Activated CD4-positive, alpha-beta T cell treated with anti-CD3 and anti-CD28 coated beads, Interleukin-2, amount 50 U/mL, for 1 hour (primary cell): ENCODE measurements at regions not wholly inside any gene's neighbourhood (a gene's known extent, or its start where the extent isn't known, plus 50 kb on each side); places are given as distances from the start of the nearest gene placed in this dataset.
"Not testable (repeated sequence)": the region's sequence is repeated elsewhere in the genome, so short reads cannot be mapped to it uniquely, and the experiment has no call there.

Experiments used
- DNase-seq: peaks from one replicate; pipeline ENCODE4 v3.0.0-alpha.2; 2020

DNA sequence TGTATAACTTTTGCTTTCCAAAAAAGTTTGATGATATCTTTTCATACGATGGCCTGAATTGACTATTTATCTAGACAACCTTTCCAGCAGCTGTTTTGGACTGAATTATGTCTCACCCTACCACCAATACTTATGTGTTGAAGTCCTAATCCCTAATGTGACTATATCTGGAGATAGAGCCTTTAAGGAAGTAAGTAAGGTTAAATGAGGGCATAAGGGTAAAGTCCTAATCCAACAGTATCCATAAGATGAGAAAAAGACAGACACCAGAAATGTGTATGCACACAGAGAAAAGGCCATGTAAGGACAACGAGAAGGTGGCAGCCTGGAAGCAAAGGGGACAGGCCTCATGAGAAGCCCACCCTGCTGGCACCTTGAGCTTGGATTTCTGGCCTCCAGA, 86.6 kb upstream of the PPARGC1A start:
- no peak for DNase-seq

DNA sequence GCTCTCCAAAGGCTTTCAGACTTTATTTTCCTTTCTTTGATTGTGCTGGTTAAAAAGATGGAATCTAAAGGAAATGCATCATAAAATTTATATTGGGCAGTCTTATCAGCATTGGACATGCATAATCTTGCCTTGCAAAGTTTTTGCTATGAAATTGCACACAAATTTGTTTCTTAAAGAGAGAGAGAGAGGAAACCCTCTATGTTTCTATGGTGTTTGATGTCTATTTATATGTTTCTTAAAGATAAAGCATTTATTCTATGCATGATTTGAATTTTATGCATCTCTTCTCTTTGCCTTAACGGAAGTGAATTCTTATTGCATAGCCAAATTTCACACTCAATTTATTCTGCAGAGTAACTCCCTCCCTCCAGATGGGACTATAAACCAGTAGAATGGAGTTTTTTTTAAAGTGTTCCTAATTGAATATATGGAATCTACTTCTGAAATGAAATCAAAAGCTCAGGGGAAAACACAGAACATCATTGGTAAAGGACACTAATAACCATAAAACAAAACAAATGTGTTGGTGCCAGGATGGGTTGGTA, 83.5 kb upstream of the PPARGC1A start:
- no peak for DNase-seq

DNA sequence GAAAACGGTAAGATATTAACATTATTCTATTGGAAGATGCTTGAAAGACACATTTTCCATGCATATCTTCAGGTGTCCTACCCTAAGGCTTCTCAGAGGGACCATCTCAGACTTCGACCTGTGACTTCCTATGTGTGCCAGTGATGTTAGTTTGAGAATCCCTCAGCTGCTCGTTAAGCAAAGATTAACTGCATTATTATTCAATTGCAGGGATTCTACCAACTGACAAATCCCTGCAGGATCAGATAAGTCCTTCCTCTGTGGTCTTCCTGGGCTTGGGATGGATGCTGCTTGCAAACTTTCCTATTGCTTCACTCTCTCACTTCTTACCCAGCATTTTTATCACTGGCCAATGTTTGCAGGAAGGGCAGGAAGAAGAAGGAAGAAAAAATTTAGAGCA, 83.0 kb upstream of the PPARGC1A start:
- no peak for DNase-seq

DNA sequence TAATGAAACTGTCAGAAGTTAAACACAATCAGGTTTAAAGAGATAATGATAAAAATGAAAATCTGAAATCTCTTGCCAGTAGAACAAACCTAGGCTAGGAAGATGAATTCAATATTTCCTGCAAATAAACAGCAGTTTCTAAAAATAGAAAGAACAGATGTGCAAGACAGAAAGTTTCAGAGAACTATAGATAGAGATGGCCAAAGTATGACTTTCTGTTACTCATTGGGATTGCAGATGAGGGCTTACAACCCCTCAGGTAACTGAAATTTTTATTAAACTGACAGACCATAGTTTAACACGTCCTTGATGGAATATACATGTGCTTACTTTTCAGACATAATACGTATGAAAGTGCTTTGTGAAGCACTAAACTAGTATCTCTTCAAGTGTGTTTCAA, 82.3 kb upstream of the PPARGC1A start:
- no peak for DNase-seq

DNA sequence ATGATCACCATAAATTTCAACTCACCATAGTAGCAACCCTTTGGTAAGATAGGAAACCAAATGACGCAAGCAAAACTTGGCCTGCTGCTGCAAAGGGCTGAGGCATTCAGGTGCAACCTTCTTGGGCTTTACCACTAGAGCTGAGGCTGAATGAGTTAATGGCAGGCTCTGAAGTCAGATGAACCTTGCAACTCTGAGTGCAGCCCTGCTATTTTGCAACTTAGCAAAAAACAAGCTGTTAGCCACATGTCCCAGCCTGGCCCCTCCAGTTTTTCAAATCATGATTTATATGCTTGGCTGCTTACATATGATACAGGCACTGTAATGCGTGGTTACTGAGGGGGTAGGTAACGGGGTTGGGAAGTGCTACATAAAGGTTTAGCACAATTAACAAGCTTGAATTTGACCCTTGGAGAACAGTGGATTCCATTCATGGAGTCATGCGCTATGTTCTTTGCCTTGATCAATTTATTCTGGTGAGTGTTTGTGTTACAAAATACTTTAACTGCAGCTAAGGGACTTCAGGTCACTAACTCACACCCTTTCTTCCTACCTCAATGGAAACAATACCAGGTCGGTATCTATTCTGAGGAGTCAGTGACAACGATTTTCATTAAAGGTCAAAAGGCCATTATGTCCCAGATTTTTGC, 80.5 kb upstream of the PPARGC1A start:
- DNase-seq, result no peak

DNA sequence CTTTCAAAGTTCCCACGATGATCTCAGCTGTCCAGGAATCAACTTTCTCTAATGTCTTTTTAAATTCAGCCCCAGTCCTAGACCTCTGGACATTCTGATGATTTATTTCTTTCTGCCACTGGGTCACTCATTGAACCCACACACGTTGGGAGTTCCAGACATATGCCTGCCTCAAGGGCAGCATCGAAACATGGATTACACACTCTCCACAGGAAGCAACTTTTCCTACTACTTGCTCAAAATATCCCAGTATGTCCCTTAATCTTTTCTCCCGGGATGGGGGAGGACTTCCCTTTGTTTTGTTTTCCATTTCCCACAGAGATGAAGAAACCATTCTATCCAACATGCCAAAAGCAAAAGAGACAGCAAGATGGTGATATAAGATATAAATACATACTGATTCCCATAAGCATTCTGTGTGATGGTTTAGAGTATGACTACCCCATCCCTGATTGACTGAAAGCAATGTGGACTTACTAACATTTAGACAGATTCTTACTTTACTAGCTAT, 79.8 kb upstream of the PPARGC1A start:
- no peak for DNase-seq

DNA sequence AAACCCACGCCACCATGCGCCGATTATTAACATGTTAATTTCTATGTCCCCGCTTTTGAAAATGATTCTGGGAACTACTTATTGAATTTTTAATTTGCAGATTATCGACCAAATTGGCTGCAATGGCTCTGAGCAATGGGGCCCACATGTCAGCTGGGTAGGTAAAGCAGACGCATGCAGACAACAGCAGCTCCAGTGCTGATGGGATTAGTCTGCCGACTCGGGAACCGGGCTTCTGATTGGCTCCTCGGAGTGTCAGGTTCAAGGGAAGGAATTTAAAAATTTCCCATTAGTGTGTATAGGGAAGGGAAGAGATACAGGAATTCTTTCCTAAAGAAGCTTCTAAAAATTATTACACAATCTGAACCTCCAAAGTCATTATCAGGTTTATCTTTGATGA, 77.4 kb upstream of the PPARGC1A start:
- no peak for DNase-seq

DNA sequence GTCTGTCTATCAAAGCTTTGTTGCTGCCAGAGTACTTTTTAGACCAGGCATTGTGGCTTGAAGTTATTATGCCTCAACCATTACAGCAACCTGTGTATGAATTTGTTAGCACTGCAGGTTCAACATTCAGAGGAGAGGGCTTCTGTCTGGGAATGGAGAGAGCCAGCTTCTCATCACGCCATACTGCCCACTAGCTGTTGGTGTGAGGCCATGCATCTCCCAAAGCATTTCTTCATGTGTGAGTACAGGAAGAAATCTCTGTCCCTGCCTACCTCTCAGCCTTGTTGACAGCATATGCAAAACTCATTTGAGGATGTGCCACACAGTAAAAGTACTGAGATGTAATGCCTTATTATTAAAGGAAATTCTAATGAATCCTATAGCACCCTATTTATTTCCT, 76.9 kb upstream of the PPARGC1A start:
- DNase-seq, result no peak

DNA sequence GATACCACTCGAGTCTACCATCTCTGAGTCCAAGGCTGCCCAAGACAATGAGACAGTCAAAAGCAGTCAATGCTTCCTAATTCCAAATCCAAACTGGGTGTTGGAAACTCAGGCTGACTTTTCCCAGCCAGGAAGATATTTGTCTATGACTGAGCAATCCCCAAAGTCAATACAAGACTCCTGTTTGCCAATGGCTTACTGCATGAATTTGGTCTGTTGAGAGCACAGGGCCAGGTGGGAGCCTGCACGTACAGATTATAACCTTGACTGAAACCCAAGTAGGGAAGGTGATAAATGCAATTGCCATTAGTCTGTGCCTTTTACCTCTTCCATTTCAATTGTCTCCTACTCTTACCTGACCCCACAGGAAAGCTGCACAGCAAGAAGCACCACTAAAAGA, 72.6 kb upstream of the PPARGC1A start:
- DNase-seq, result no peak

DNA sequence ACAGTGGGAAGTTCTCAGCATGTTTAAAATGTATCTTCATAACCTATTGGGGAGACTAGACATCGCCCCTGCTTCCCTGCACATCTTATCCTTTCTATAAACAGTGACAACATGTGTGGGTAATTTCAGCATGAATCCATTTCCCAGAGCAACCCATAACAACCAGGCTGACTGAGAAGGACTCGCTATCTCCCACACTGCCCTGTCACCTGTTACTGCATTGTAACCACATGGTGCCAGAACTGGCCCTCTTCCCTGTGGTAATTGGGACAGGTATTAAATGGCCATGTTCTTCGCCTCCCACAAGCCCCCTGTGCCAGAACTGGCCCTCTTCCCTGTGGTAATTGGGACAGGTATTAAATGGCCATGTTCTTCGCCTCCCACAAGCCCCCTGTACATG, 71.5 kb upstream of the PPARGC1A start:
- DNase-seq, result not testable (repeated sequence)

DNA sequence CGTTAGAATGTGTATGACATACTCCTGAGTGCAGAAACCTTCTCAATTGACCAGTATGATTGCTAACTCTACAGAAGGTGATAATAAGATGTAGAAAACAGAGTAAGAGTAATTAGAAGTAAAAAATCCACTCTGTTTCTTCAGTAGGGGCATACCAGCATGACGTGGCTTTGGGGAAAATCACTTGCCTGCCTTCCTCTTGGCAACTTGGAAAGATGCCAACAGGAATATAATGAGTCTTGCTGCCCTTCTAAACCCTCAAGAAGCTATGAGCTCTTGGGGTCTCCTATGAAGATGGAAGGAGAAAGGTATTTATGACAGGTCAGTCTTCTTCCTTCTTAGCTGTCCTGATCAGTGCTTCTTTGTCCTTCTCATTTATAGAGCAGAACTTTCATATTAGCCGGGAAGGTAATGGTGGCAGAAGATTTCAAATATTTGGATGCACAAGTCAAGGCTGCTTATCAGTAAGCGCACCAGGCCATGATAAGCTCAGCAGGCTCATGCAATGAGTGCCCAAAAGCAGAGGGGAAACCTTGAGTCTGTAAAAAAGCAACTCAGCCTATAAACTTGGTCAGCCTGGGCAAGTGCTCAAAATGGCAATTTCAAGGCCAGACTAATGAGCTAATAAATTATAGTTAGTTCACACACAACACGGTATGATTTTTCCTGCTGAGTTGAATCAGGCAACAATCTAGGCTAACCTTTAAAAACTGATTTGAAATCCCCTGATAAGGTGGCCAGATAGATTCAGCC, 69.7 kb upstream of the PPARGC1A start:
- DNase-seq, result no peak

DNA sequence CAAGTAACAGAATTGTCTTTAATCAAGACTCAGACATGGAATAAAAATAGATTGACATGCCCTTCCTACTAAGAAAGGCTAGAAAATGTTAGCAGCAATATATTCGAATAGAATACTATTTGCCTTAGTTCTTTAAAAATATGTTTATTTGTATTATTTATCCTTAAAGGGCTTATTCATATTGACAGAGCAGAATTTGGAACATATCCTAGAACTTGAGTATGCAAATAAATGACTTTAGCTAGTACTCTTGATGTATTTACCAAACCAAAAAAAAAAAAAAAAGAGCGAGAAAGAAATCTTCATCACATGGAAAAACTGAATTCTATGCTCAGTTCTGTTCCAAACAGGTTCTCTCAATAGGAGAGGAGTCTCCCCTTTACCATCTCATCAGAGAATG, 68.9 kb upstream of the PPARGC1A start:
- DNase-seq, result no peak

DNA sequence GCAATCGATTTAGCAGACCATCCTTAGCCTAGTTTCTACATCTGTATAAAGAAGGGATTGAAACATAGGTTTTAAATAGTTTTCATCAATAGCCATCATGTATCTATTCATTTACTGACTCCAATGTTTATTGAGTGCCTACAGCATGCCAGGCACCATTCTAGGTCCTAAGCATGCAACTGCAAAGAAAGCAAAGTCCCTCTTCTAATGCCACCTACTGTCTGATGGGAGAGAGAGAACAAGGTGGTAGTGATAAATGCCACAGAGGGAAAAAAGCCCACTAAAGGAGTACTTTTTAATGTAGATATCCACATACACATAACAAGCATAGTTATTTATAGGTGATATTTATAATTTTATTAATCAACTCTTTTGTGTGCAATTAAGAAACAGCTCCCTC, 67.6 kb upstream of the PPARGC1A start:
- DNase-seq, result no peak

DNA sequence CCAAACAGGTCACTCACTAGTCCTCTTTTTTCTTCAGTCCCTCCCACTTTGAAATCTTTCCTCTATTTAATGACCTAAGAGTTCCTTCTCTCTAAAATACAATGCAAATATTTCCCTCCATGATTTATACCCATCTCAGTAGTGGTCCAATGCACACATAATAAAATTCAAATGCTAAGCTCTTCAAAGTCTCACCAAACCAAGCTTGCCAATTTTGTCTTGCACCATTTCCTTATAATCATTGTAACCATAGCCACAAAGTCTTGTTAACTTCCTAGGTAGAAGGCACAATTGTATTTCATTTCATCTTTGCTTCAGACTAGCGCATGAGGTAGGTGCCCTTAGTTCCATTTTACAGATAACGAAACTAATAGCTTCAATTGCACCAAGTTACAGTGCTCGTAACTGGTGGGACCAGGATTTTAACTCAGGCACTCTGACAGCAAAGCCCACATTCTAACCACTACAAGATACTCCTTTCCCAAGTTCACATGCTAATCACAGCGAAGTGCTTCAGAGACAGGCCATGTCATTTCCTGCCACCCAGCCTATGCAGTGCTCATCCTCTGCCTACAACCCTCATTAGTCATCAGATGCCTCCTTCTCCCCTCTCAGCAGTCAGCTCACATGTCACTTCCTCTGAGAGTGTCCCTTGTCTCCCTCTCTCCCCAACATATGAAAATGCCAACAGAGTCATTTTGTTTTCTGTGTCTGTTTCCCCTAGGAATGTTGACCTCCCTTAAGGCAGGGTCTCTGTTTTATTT, 66.9 kb upstream of the PPARGC1A start:
- DNase-seq, result no peak

DNA sequence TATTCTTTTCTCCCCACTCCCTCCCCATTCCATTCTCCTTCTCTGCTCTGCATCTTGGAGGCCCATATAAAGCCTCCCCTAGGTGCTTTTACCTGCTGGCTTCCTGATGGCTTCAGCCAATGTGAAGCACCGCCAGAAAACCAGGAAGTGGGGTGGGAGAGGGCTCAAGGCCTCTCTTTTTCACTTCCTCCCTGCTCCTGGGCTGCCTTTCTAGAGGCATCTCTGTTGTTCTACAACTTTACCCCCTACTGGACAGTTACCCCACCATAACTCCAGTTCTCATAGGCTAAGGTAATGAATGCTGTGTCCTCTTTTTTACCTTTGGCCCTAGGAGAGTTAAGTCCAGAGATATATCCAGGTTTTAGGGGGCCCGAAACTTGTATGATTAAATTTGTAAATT, 62.4 kb upstream of the PPARGC1A start:
- DNase-seq, result no peak

DNA sequence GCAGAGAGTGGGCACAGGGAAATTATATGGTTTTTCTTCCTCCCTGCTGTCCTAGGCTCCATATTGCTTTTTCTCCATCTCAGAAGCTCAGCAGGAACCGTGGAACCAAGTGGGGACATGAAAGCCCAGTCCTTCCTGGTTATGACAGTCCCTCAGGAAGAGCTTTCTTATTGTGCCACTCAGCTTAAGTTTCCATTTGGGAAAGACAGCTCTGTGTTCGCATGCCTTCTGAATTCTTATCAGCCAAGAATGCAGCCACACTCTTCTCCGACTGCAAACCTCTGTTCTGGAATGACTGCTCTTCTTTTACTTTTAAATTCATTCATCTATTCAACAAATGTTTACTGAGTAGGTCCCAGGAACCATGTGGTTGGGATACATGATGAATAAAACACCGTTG, 58.0 kb upstream of the PPARGC1A start:
- DNase-seq, result no peak

DNA sequence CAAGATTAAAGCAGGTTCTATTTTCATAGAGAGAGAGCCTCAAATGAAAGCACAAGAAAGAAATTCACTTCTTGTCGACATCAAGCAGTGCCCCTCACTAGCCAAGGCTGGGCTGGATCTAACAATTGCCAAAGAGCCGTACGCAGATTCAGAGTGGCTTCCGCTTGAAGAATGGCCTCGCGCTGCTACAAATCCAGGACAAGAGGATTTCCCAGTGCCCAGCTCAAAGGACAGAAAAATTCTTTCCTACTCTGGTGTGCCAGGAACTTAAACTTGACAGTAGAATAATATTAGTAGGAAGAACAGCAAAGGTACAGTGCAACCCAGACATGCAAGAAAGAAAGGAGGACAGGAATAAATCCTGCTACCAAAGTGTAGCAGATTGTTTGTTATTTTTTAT, 56.5 kb upstream of the PPARGC1A start:
- no peak for DNase-seq

DNA sequence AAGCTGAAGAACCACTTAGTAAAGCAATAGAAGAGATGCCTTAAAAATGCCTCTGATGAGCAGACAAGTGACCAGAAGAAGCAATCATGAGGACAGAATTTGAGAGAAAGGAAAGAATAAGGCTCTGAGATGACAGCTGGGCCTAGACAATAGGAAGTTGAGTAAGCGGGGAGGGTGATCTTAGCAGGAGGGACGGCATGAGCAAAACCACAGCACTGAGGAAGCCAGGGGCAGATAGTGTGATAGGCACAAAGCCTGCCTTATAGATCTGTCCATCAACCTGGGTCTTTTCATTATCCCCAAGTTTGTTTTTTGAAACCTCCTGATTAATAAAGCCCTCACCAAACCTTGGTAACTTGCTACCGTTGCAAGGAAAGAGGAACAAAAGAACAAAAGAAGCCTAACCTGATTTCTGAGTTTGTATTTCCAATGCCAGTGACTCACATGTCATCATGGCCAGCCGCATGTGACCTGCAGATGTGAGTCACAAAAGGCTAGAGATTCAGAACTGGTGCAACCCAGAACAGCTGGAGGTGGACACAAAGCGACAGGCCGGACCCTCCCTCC, 55.7 kb upstream of the PPARGC1A start:
- DNase-seq, result no peak

DNA sequence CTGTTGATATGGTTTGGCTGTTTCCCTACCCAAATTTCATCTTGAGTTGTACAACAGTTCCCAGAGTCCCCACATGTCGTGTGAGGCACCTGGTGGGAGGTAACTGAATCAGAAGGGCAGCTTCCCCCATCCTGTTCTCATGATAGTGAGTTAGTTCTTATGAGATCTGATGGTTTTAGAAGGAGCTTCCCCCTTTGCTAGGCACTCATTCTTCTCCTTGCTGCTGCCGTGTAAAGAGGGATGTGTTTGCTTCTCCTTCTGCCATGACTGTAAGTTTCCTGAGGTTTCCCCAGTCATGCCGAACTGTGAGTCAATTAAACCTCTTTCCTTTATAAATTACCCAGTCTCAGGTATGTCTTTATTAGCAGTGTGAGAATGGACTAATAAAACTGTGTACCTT, 54.7 kb upstream of the PPARGC1A start:
- DNase-seq, result not testable (repeated sequence)

DNA sequence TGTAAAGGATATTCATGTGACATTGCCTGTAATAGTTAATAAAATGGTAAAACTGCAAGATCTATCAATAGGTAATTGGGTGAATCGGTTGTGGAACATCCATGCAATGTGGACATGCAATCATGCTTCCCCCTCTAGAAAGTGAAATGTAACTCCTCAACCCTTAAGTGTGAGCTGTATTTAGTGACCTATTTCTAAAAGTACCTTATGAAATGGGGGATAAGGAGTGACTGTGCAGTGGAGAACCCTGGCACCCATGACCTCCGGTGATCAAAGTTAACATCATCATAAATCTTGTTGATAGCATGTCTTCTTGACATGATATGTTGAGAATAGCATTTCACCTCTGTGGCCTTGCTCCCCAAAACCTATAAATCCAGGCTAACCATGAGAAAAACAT, 53.6 kb upstream of the PPARGC1A start:
- no peak for DNase-seq

DNA sequence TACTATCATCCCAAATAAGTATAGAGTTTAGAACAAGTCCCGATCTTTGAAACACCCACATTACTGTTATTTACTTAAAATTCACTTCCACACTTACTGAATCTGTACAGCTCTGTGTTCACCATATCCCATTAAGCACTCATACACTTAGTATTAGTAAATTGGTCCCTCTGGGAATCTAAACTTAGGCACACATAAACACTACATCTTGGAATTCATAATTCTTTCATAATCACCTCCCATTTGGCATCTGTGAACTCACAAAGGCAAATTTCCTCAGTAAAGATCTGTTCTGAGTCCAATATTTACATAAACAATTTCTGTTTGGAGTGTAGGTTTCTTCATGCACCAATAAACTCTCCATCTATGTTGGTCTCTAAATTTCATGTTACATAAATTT, 52.6 kb upstream of the PPARGC1A start:
- DNase-seq, result no peak
